Caco-2 (cell line): ENCODE measurements at regions not wholly inside any gene's neighbourhood (a gene's known extent, or its start where the extent isn't known, plus 50 kb on each side); places are given as distances from the start of the nearest gene placed in this dataset.
"Not testable (repeated sequence)": the region's sequence is repeated elsewhere in the genome, so short reads cannot be mapped to it uniquely, and the experiment has no call there.

ENCODE experiments used
- BruUV-seq: library from RNA; stranded (reverse); fragments of 400-500 nt; replicated peaks from 2 replicates; lab custom pipeline; 2021; lab: Mats Ljungman, UMichigan
- CTCF ChIA-PET: fragments of 300-600 bp; sonication (Branson Sonifier 250); formaldehyde crosslinking; loops from one replicate; lab custom pipeline; 2022; ENCODE audit warnings: antibody characterized with exemption; lab: Charles Lee
- POLR2A ChIA-PET: fragments of 300-600 bp; sonication (Branson Sonifier 250); formaldehyde crosslinking; loops from one replicate; lab custom pipeline; 2022; ENCODE audit warnings: antibody characterized with exemption; lab: Charles Lee
- DNase-seq, 2 experiments: peaks; one replicate each; pipeline versions ENCODE4 v3.0.0 to v3.0.0-alpha.2; 2020 to 2022
- H3K27me3 ChIP-seq: replicated peaks from 2 replicates; pipeline ENCODE4 v1.6.0; 2011; ENCODE audit warnings: low read length; ENCODE audit not compliant: control insufficient read depth, insufficient read depth
- H3K36me3 ChIP-seq: 2 replicates; pipeline ENCODE4 v1.5.1; 2011; ENCODE audit warnings: low read length; ENCODE audit not compliant: control insufficient read depth, insufficient read depth
- H3K4me1 ChIP-seq: fragments of 250-450 bp; sonication (Bioruptor Pico); 2 replicates; pipeline ENCODE4 v1.5.1; 2020; ENCODE audit warnings: mild to moderate bottlenecking
- H3K4me3 ChIP-seq: 2 replicates; pipeline ENCODE4 v1.5.1; 2011; ENCODE audit warnings: low read depth, mild to moderate bottlenecking, control low read depth, low read length
- H3K9me3 ChIP-seq: fragments of 250-450 bp; sonication (Bioruptor Pico); 2 replicates; pipeline ENCODE4 v1.5.1; 2020; ENCODE audit warnings: mild to moderate bottlenecking, moderate library complexity
- H3K27ac Mint-ChIP-seq: one replicate; pipeline ENCODE4 v1.8.0; 2022; ENCODE audit warnings: mixed read lengths; ENCODE audit not compliant: unreplicated experiment
- H3K27me3 Mint-ChIP-seq: one replicate; pipeline ENCODE4 v1.8.0; 2022; ENCODE audit warnings: mixed read lengths; ENCODE audit not compliant: insufficient read depth, unreplicated experiment
- H3K36me3 Mint-ChIP-seq: one replicate; pipeline ENCODE4 v1.8.0; 2022; ENCODE audit warnings: mild to moderate bottlenecking, mixed read lengths; ENCODE audit not compliant: insufficient read depth, unreplicated experiment
- H3K4me1 Mint-ChIP-seq: one replicate; pipeline ENCODE4 v1.8.0; 2022; ENCODE audit warnings: low read depth, mixed read lengths; ENCODE audit not compliant: unreplicated experiment
- H3K4me3 Mint-ChIP-seq: one replicate; pipeline ENCODE4 v1.8.0; 2022; ENCODE audit warnings: mild to moderate bottlenecking, moderate library complexity, mixed read lengths; ENCODE audit not compliant: unreplicated experiment
- H3K9me3 Mint-ChIP-seq: one replicate; pipeline ENCODE4 v1.8.0; 2022; ENCODE audit warnings: mixed read lengths; ENCODE audit not compliant: unreplicated experiment
- intact Hi-C: fragments of 100-400 bp; cut with micrococcal nuclease; formaldehyde crosslinking; loops from one replicate; pipeline ENCODE4 v1.10.0; 2022; ENCODE audit not compliant: unreplicated experiment
- TF ChIP-seq, protein P1 (sequence below), 2 experiments: fragments of 200-600 bp in 1 of 2; IDR thresholded peaks; 1 replicate in 1 of 2; 2 replicates in 1 of 2; pipeline versions ENCODE4 v1.5.1 to v1.8.0; 2011 to 2022; ENCODE audit warnings: antibody characterized with exemption in 1 of 2, control low read depth in 1 of 2, inconsistent platforms in 1 of 2, low read depth in 1 of 2, low read length in 1 of 2, mild to moderate bottlenecking in 1 of 2, moderate library complexity in 1 of 2; ENCODE audit not compliant: insufficient read depth in 1 of 2, severe bottlenecking in 1 of 2, unreplicated experiment in 1 of 2

GRCh38 chr2:83993873-83994632 lies 465.0 kb downstream of the SUCLG1 start:
- Mint-ChIP-seq H3K4me3 (no peak overlapping the region), H3K36me3 (no peaks in the 10 kb centered on the region), H3K4me1 (no peaks in the 10 kb centered on the region), H3K9me3 (no peaks in the 10 kb centered on the region), H3K27ac (no peak overlapping the region), H3K27me3 (no peaks in the 10 kb centered on the region)
- Histone ChIP-seq H3K4me1 (0 out of 2 replicates have a peak, but pooled peaks cover 5% of the 10 kb centered on the region), H3K9me3 (no peaks in the 10 kb centered on the region), H3K36me3 (no peaks in the 10 kb centered on the region), H3K27me3 (no peaks in the 10 kb centered on the region), H3K4me3 (no peak overlapping the region)
- CTCF ChIA-PET = no interaction called here
- intact Hi-C loops = no loop called here
- BruUV-seq = no TSS peak
- TF ChIP-seq, protein P1, sequence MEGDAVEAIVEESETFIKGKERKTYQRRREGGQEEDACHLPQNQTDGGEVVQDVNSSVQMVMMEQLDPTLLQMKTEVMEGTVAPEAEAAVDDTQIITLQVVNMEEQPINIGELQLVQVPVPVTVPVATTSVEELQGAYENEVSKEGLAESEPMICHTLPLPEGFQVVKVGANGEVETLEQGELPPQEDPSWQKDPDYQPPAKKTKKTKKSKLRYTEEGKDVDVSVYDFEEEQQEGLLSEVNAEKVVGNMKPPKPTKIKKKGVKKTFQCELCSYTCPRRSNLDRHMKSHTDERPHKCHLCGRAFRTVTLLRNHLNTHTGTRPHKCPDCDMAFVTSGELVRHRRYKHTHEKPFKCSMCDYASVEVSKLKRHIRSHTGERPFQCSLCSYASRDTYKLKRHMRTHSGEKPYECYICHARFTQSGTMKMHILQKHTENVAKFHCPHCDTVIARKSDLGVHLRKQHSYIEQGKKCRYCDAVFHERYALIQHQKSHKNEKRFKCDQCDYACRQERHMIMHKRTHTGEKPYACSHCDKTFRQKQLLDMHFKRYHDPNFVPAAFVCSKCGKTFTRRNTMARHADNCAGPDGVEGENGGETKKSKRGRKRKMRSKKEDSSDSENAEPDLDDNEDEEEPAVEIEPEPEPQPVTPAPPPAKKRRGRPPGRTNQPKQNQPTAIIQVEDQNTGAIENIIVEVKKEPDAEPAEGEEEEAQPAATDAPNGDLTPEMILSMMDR (IDR thresholded peaks at IDR 0.05; ENCODE audit: insufficient read depth in 1 of 2, low read depth in 1 of 2, low read length in 1 of 2, severe bottlenecking in 1 of 2, unreplicated experiment in 1 of 2) = no peak
- no peak for DNase-seq
- POLR2A ChIA-PET = no interaction called here

DNA sequence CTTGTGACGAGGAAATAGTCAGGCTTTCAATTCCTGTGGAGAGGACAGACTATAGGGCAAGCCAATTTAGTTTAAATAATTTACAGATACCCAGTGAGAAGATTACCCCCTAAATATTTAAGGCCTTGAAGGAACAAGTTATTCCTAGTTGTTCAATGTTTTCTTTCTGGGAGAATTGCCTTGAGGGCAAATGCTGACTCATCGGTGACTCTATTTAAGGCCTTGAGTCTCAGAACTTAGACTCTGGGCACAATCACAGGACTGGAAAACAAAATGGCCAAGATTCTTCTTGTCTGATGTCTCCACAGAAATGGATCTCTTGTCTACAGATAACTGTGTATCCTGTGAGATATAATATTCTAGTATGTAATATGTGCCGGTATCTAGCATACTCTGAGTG lies 467.1 kb downstream of the SUCLG1 start:
- ChIA-PET POLR2A (no interaction called here), CTCF (no interaction called here)
- Histone ChIP-seq H3K4me1 (0 out of 2 replicates have a peak, but pooled peaks cover 5% of the 10 kb centered on the region), H3K36me3 (no peaks in the 10 kb centered on the region), H3K27me3 (no peaks in the 10 kb centered on the region), H3K9me3 (no peaks in the 10 kb centered on the region), H3K4me3 (no peak overlapping the region)
- DNase-seq = no peak
- intact Hi-C loops = no loop called here
- Mint-ChIP-seq H3K9me3 (no peaks in the 10 kb centered on the region), H3K36me3 (no peaks in the 10 kb centered on the region), H3K4me3 (no peak overlapping the region), H3K27ac (no peak overlapping the region), H3K4me1 (no peaks in the 10 kb centered on the region), H3K27me3 (no peaks in the 10 kb centered on the region)
- TF ChIP-seq, protein P1 (IDR thresholded peaks at IDR 0.05; ENCODE audit: insufficient read depth in 1 of 2, low read depth in 1 of 2, low read length in 1 of 2, severe bottlenecking in 1 of 2, unreplicated experiment in 1 of 2) = no peak
- no TSS peak for BruUV-seq

GRCh38 chr2:83990636-83991035 lies 468.4 kb downstream of the SUCLG1 start:
- ChIA-PET POLR2A (no interaction called here), CTCF (no interaction called here)
- Histone ChIP-seq H3K36me3 (no peaks in the 10 kb centered on the region), H3K9me3 (no peaks in the 10 kb centered on the region), H3K4me1 (0 out of 2 replicates have a peak, but pooled peaks cover 5% of the 10 kb centered on the region), H3K27me3 (no peaks in the 10 kb centered on the region), H3K4me3 (no peak overlapping the region)
- H3K27ac Mint-ChIP-seq = no peak overlapping the region
- intact Hi-C loops = no loop called here
- no peak for DNase-seq
- no TSS peak for BruUV-seq
- H3K36me3 Mint-ChIP-seq = no peaks in the 10 kb centered on the region
- no peaks in the 10 kb centered on the region for H3K4me1 Mint-ChIP-seq
- TF ChIP-seq, protein P1 (IDR thresholded peaks at IDR 0.05; ENCODE audit: insufficient read depth in 1 of 2, low read depth in 1 of 2, low read length in 1 of 2, severe bottlenecking in 1 of 2, unreplicated experiment in 1 of 2) = no peak
- H3K27me3 Mint-ChIP-seq = peaks cover 1% of the 10 kb centered on the region
- no peaks in the 10 kb centered on the region for H3K9me3 Mint-ChIP-seq
- no peak overlapping the region for H3K4me3 Mint-ChIP-seq

GRCh38 chr2:83976628-83977027 lies 482.5 kb downstream of the SUCLG1 start:
- BruUV-seq, CTCF ChIA-PET: not testable (repeated sequence)

More at GRCh38 chr2:83976628-83977027, 482.5 kb downstream of the SUCLG1 start:
- DNase-seq, H3K4me3 Mint-ChIP-seq, H3K9me3 ChIP-seq, H3K36me3 ChIP-seq, H3K27ac Mint-ChIP-seq, H3K27me3 Mint-ChIP-seq, H3K4me1 Mint-ChIP-seq, H3K4me1 ChIP-seq, POLR2A ChIA-PET, intact Hi-C loops, H3K27me3 ChIP-seq, H3K4me3 ChIP-seq, H3K36me3 Mint-ChIP-seq: not testable (repeated sequence)
- peaks cover 20% of the 10 kb centered on the region for H3K9me3 Mint-ChIP-seq
